ENCODE measurements at regions not wholly inside any gene's neighbourhood (a gene's known extent, or its start where the extent isn't known, plus 50 kb on each side); places are given as distances from the start of the nearest gene placed in this dataset.

DNA sequence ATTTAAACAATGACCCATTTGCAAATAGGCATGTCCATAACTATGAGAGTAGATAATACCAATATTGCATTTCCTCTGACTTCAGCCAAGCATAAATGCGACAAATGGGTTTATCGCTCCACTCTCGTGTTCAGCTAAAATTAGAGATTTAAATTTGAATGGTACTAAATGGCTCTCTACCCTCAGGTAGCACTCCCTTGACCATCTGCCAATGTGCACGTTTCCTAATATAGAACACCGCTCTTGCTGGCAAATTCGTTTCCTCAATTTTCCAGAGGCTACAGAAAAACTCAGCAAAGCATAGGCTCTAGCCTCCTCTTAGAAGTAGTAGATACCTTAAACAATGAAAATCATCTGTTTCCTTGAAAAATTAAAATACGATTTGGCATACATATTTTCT is 251.6 kb downstream of the ADGRA3 start:
- Histone ChIP-seq H3K4me3 (replicated peaks in 1 of 3; ENCODE audit: insufficient read depth in 1 of 3, low read depth in 2 of 3, low read length in 3 of 3) (no peak overlapping the region), H3K36me3 (replicated peaks in 1 of 2; ENCODE audit: control insufficient read depth in 1 of 2, insufficient read depth in 2 of 2, low read length in 2 of 2) (no peaks in the 10 kb centered on the region), H3K27ac (ENCODE audit: extremely low read length, insufficient read depth, low read length) (no peak overlapping the region), H3K9ac (ENCODE audit: insufficient read depth, low read depth, low read length) (no peak overlapping the region), H3K79me2 (ENCODE audit: insufficient read depth, low read length) (no peaks in the 10 kb centered on the region), H2AFZ (ENCODE audit: low read length) (no peak overlapping the region), H4K20me1 (ENCODE audit: insufficient read depth, low read length) (no peaks in the 10 kb centered on the region), H3K4me2 (ENCODE audit: low read depth, low read length) (no peak overlapping the region), H3K27me3 (ENCODE audit: control insufficient read depth in 1 of 2, insufficient read depth in 2 of 2, low read length in 2 of 2) (no peaks in the 10 kb centered on the region), H3K4me1 (ENCODE audit: insufficient read depth, low read length) (0 out of 2 replicates have a peak, but pooled peaks cover 10% of the 10 kb centered on the region), H3K9me3 (ENCODE audit: low read length) (no peaks in the 10 kb centered on the region)
- intact Hi-C loops (cut with micrococcal nuclease; ENCODE audit: unreplicated experiment), result no loop called here
- 30% methylated on average over 7 of the region's 7 CpGs for WGBS (ENCODE audit: low lambda C conversion rate)
- FAIRE-seq (no peak), DNase-seq (ENCODE audit: low spot score) (no peak), ATAC-seq (no peak)
- ChIA-PET POLR2A (no interaction called here), CTCF (ENCODE audit: low intra/inter-chr PET ratio, low total read pairs) (no interaction called here)
- in situ Hi-C loops (cut with HindIII; ENCODE audit: extremely low pct_ligation_motif_present, low pct_unique_long_range_greater_than_20kb), result no loop called here
- TF ChIP-seq, protein P1, sequence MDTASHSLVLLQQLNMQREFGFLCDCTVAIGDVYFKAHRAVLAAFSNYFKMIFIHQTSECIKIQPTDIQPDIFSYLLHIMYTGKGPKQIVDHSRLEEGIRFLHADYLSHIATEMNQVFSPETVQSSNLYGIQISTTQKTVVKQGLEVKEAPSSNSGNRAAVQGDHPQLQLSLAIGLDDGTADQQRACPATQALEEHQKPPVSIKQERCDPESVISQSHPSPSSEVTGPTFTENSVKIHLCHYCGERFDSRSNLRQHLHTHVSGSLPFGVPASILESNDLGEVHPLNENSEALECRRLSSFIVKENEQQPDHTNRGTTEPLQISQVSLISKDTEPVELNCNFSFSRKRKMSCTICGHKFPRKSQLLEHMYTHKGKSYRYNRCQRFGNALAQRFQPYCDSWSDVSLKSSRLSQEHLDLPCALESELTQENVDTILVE (CRISPR knock-in tag; IDR thresholded peaks at IDR 0.05), result no peak
- no peak for TF ChIP-seq ZNF713 (CRISPR knock-in tag; IDR thresholded peaks at IDR 0.05)
- no peak for TF ChIP-seq MTF1 (CRISPR knock-in tag; IDR thresholded peaks at IDR 0.05)
- TF ChIP-seq ZNF746 (CRISPR knock-in tag; IDR thresholded peaks at IDR 0.05), result no peak
- no TSS peak for BruUV-seq (replicated peaks)

DNA sequence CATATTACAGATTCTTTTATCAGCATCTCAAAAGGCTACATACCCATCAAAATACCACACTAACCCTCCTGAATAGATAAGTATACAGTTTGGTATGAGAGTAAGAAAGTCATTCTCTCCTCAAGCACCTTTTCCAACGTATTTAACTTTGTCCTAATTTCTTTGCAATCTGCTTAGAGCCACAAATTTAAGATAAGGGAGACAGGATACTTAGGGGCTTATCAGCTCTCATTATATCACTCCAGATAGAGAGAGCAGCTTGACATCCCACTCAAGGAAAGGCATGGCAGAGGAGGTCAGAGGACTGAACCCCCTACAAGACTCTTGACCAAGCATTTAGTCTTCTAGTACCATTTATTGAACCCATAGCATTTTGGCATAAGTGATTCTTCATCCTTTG is 262.4 kb downstream of the ADGRA3 start:
- Histone ChIP-seq H4K20me1 (ENCODE audit: insufficient read depth, low read length) (no peaks in the 10 kb centered on the region), H3K4me1 (ENCODE audit: insufficient read depth, low read length) (no peaks in the 10 kb centered on the region), H3K27me3 (ENCODE audit: control insufficient read depth in 1 of 2, insufficient read depth in 2 of 2, low read length in 2 of 2) (no peaks in the 10 kb centered on the region), H3K27ac (ENCODE audit: extremely low read length, insufficient read depth, low read length) (no peak overlapping the region), H3K36me3 (replicated peaks in 1 of 2; ENCODE audit: control insufficient read depth in 1 of 2, insufficient read depth in 2 of 2, low read length in 2 of 2) (no peaks in the 10 kb centered on the region), H2AFZ (ENCODE audit: low read length) (no peak overlapping the region), H3K9me3 (ENCODE audit: low read length) (no peaks in the 10 kb centered on the region), H3K4me3 (replicated peaks in 1 of 3; ENCODE audit: insufficient read depth in 1 of 3, low read depth in 2 of 3, low read length in 3 of 3) (no peak overlapping the region), H3K79me2 (ENCODE audit: insufficient read depth, low read length) (no peaks in the 10 kb centered on the region), H3K4me2 (ENCODE audit: low read depth, low read length) (no peak overlapping the region), H3K9ac (ENCODE audit: insufficient read depth, low read depth, low read length) (no peak overlapping the region)
- in situ Hi-C loops (cut with HindIII; ENCODE audit: extremely low pct_ligation_motif_present, low pct_unique_long_range_greater_than_20kb) (no loop called here), intact Hi-C loops (cut with micrococcal nuclease; ENCODE audit: unreplicated experiment) (loop anchor here (10.0 kb wide), 1 partner anchor 469 kb away; no protein-coding TSS in a partner anchor)
- POLR2A ChIA-PET, result no interaction called here
- DNase-seq (ENCODE audit: low spot score) (no peak), ATAC-seq (no peak), FAIRE-seq (no peak)
- WGBS (ENCODE audit: low lambda C conversion rate), result 0% methylated on average over 1 of the region's 1 CpG
- CTCF ChIA-PET (ENCODE audit: low intra/inter-chr PET ratio, low total read pairs), result no interaction called here
- no TSS peak for BruUV-seq (replicated peaks)
- TF ChIP-seq ZNF484 (CRISPR knock-in tag; IDR thresholded peaks at IDR 0.05; ENCODE audit: borderline replicate concordance, low read depth) (no peak), AKAP8 (CRISPR knock-in tag; IDR thresholded peaks at IDR 0.05) (no peak), ZNF780A (CRISPR knock-in tag; IDR thresholded peaks at IDR 0.05) (no peak), NCOA5 (CRISPR knock-in tag; IDR thresholded peaks at IDR 0.05) (no peak), SMARCE1 (IDR thresholded peaks at IDR 0.05; ENCODE audit: borderline replicate concordance) (no peak), TOPORS (CRISPR knock-in tag; IDR thresholded peaks at IDR 0.05) (no peak), RBM22 (optimal IDR thresholded peaks at IDR 0.05; ENCODE audit: low read length) (no peak), SMC3 (IDR thresholded peaks at IDR 0.05; ENCODE audit: low read length) (no peak)
- TF ChIP-seq, protein P2, sequence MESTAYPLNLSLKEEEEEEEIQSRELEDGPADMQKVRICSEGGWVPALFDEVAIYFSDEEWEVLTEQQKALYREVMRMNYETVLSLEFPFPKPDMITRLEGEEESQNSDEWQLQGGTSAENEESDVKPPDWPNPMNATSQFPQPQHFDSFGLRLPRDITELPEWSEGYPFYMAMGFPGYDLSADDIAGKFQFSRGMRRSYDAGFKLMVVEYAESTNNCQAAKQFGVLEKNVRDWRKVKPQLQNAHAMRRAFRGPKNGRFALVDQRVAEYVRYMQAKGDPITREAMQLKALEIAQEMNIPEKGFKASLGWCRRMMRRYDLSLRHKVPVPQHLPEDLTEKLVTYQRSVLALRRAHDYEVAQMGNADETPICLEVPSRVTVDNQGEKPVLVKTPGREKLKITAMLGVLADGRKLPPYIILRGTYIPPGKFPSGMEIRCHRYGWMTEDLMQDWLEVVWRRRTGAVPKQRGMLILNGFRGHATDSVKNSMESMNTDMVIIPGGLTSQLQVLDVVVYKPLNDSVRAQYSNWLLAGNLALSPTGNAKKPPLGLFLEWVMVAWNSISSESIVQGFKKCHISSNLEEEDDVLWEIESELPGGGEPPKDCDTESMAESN (CRISPR knock-in tag; conservative IDR thresholded peaks at IDR 0.05), result no peak
- TF ChIP-seq, protein P3, sequence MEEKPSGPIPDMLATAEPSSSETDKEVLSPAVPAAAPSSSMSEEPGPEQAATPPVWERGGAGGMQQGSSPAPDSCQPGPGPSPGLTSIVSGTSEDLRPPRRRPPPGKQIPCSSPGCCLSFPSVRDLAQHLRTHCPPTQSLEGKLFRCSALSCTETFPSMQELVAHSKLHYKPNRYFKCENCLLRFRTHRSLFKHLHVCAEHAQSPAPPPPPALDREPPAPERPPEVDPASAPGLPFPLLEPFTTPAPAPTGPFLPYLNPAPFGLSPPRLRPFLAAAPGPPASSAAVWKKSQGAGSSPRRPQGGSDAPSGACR (CRISPR knock-in tag; IDR thresholded peaks at IDR 0.05), result no peak
- TF ChIP-seq, protein P4, sequence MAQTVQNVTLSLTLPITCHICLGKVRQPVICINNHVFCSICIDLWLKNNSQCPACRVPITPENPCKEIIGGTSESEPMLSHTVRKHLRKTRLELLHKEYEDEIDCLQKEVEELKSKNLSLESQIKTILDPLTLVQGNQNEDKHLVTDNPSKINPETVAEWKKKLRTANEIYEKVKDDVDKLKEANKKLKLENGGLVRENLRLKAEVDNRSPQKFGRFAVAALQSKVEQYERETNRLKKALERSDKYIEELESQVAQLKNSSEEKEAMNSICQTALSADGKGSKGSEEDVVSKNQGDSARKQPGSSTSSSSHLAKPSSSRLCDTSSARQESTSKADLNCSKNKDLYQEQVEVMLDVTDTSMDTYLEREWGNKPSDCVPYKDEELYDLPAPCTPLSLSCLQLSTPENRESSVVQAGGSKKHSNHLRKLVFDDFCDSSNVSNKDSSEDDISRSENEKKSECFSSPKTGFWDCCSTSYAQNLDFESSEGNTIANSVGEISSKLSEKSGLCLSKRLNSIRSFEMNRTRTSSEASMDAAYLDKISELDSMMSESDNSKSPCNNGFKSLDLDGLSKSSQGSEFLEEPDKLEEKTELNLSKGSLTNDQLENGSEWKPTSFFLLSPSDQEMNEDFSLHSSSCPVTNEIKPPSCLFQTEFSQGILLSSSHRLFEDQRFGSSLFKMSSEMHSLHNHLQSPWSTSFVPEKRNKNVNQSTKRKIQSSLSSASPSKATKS (CRISPR knock-in tag; IDR thresholded peaks at IDR 0.05), result no peak
